GM21529 (cell line): ENCODE measurements at regions not wholly inside any gene's neighbourhood (a gene's known extent, or its start where the extent isn't known, plus 50 kb on each side); places are given as distances from the start of the nearest gene placed in this dataset.

Source experiments
- ATAC-seq: cut with Tn5 transposase; IDR thresholded peaks from one replicate; pipeline ENCODE4 v1.9.1; 2021; ENCODE audit not compliant: unreplicated experiment

GRCh38 chrX:45353456-45353855, 152.8 kb upstream of the DIPK2B start:
- no peak for ATAC-seq

- no peak for ATAC-seq
Measured at GRCh38 chrX:45352611-45353010, 151.9 kb upstream of the DIPK2B start.

GRCh38 chrX:45351478-45351877, 150.8 kb upstream of the DIPK2B start:
- no peak for ATAC-seq

GRCh38 chrX:45348296-45348695, 147.6 kb upstream of the DIPK2B start:
- ATAC-seq = no peak

- ATAC-seq = no peak
Measured at GRCh38 chrX:45347877-45348276, 147.2 kb upstream of the DIPK2B start.

GRCh38 chrX:45344594-45344993, 143.9 kb upstream of the DIPK2B start:
- no peak for ATAC-seq

- ATAC-seq = no peak
Measured at GRCh38 chrX:45329217-45329616, 128.5 kb upstream of the DIPK2B start.

GRCh38 chrX:45324941-45325340, 124.3 kb upstream of the DIPK2B start:
- ATAC-seq = no peak

GRCh38 chrX:45323387-45323786, 122.7 kb upstream of the DIPK2B start:
- ATAC-seq = no peak

GRCh38 chrX:45322820-45323219, 122.1 kb upstream of the DIPK2B start:
- no peak for ATAC-seq

GRCh38 chrX:45322382-45322781, 121.7 kb upstream of the DIPK2B start:
- no peak for ATAC-seq

- ATAC-seq = no peak
Measured at GRCh38 chrX:45320191-45320590, 119.5 kb upstream of the DIPK2B start.

GRCh38 chrX:45309801-45310200, 109.1 kb upstream of the DIPK2B start:
- ATAC-seq = no peak

GRCh38 chrX:45309096-45309495, 108.4 kb upstream of the DIPK2B start:
- ATAC-seq = no peak

- ATAC-seq = no peak
Measured at GRCh38 chrX:45306794-45307193, 106.1 kb upstream of the DIPK2B start.

GRCh38 chrX:45300638-45301037, 100.0 kb upstream of the DIPK2B start:
- no peak for ATAC-seq

GRCh38 chrX:45295259-45295986, 94.7 kb upstream of the DIPK2B start:
- no peak for ATAC-seq

GRCh38 chrX:45274576-45274975, 73.9 kb upstream of the DIPK2B start:
- no peak for ATAC-seq

GRCh38 chrX:45267007-45267406, 66.3 kb upstream of the DIPK2B start:
- ATAC-seq = no peak

- ATAC-seq = no peak
Measured at GRCh38 chrX:45266456-45266855, 65.8 kb upstream of the DIPK2B start.

GRCh38 chrX:45264865-45265264, 64.2 kb upstream of the DIPK2B start:
- no peak for ATAC-seq

GRCh38 chrX:45261471-45261870, 60.8 kb upstream of the DIPK2B start:
- ATAC-seq = no peak

- ATAC-seq = no peak
Measured at GRCh38 chrX:45261005-45261404, 60.3 kb upstream of the DIPK2B start.
